ENCODE measurements at regions not wholly inside any gene's neighbourhood (a gene's known extent, or its start where the extent isn't known, plus 50 kb on each side); places are given as distances from the start of the nearest gene placed in this dataset.

DNA sequence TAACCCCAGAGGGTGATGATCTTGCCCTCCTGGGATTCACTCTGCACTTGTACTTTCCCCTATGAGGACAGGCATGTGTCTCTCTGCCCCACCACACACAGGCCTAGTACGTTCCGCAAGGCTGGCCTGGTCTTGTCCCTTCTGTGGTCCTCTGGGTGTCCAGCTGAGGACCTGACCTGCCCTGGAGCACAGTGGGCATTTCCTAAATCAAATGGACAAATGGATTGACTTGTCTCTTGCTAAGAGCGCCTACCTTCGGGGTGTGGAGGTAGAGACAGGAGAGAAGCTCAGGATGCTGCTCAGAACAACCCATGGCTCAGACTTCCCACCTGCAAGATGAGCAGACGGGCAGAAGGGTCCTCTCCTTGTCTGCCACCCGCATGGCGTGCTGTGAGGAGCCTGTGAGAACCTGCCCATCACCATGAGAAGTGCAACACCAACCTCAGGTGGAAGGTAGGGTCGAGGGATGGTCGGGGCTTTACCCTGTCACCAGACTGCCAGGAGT, 133.6 kb downstream of the MYCN start:
- no peak for TF ChIP-seq CTCF (IDR thresholded peaks at IDR 0.05; ENCODE audit: insufficient read depth, low read length, poor library complexity, severe bottlenecking)
- TF ChIP-seq EZH2phosphoT487 (conservative IDR thresholded peaks at IDR 0.05; ENCODE audit: low read length), result no peak
